Caco-2 (cell line): ENCODE measurements at regions not wholly inside any gene's neighbourhood (a gene's known extent, or its start where the extent isn't known, plus 50 kb on each side); places are given as distances from the start of the nearest gene placed in this dataset.

Experiments used
- BruUV-seq: library from RNA; stranded (reverse); fragments of 400-500 nt; replicated peaks from 2 replicates; lab custom pipeline; 2021; lab: Mats Ljungman, UMichigan
- CTCF ChIA-PET: fragments of 300-600 bp; sonication (Branson Sonifier 250); formaldehyde crosslinking; loops from one replicate; lab custom pipeline; 2022; ENCODE audit warnings: antibody characterized with exemption; lab: Charles Lee
- POLR2A ChIA-PET: fragments of 300-600 bp; sonication (Branson Sonifier 250); formaldehyde crosslinking; loops from one replicate; lab custom pipeline; 2022; ENCODE audit warnings: antibody characterized with exemption; lab: Charles Lee
- DNase-seq, 2 experiments: peaks; one replicate each; pipeline versions ENCODE4 v3.0.0 to v3.0.0-alpha.2; 2020 to 2022
- H3K27me3 ChIP-seq: replicated peaks from 2 replicates; pipeline ENCODE4 v1.6.0; 2011; ENCODE audit warnings: low read length; ENCODE audit not compliant: control insufficient read depth, insufficient read depth
- H3K36me3 ChIP-seq: 2 replicates; pipeline ENCODE4 v1.5.1; 2011; ENCODE audit warnings: low read length; ENCODE audit not compliant: control insufficient read depth, insufficient read depth
- H3K4me1 ChIP-seq: fragments of 250-450 bp; sonication (Bioruptor Pico); 2 replicates; pipeline ENCODE4 v1.5.1; 2020; ENCODE audit warnings: mild to moderate bottlenecking
- H3K4me3 ChIP-seq: 2 replicates; pipeline ENCODE4 v1.5.1; 2011; ENCODE audit warnings: low read depth, mild to moderate bottlenecking, control low read depth, low read length
- H3K9me3 ChIP-seq: fragments of 250-450 bp; sonication (Bioruptor Pico); 2 replicates; pipeline ENCODE4 v1.5.1; 2020; ENCODE audit warnings: mild to moderate bottlenecking, moderate library complexity
- H3K27ac Mint-ChIP-seq: one replicate; pipeline ENCODE4 v1.8.0; 2022; ENCODE audit warnings: mixed read lengths; ENCODE audit not compliant: unreplicated experiment
- H3K27me3 Mint-ChIP-seq: one replicate; pipeline ENCODE4 v1.8.0; 2022; ENCODE audit warnings: mixed read lengths; ENCODE audit not compliant: insufficient read depth, unreplicated experiment
- H3K36me3 Mint-ChIP-seq: one replicate; pipeline ENCODE4 v1.8.0; 2022; ENCODE audit warnings: mild to moderate bottlenecking, mixed read lengths; ENCODE audit not compliant: insufficient read depth, unreplicated experiment
- H3K4me1 Mint-ChIP-seq: one replicate; pipeline ENCODE4 v1.8.0; 2022; ENCODE audit warnings: low read depth, mixed read lengths; ENCODE audit not compliant: unreplicated experiment
- H3K4me3 Mint-ChIP-seq: one replicate; pipeline ENCODE4 v1.8.0; 2022; ENCODE audit warnings: mild to moderate bottlenecking, moderate library complexity, mixed read lengths; ENCODE audit not compliant: unreplicated experiment
- H3K9me3 Mint-ChIP-seq: one replicate; pipeline ENCODE4 v1.8.0; 2022; ENCODE audit warnings: mixed read lengths; ENCODE audit not compliant: unreplicated experiment
- intact Hi-C: fragments of 100-400 bp; cut with micrococcal nuclease; formaldehyde crosslinking; loops from one replicate; pipeline ENCODE4 v1.10.0; 2022; ENCODE audit not compliant: unreplicated experiment
- TF ChIP-seq, protein P1 (sequence below), 2 experiments: fragments of 200-600 bp in 1 of 2; IDR thresholded peaks; 1 replicate in 1 of 2; 2 replicates in 1 of 2; pipeline versions ENCODE4 v1.5.1 to v1.8.0; 2011 to 2022; ENCODE audit warnings: antibody characterized with exemption in 1 of 2, control low read depth in 1 of 2, inconsistent platforms in 1 of 2, low read depth in 1 of 2, low read length in 1 of 2, mild to moderate bottlenecking in 1 of 2, moderate library complexity in 1 of 2; ENCODE audit not compliant: insufficient read depth in 1 of 2, severe bottlenecking in 1 of 2, unreplicated experiment in 1 of 2

DNA sequence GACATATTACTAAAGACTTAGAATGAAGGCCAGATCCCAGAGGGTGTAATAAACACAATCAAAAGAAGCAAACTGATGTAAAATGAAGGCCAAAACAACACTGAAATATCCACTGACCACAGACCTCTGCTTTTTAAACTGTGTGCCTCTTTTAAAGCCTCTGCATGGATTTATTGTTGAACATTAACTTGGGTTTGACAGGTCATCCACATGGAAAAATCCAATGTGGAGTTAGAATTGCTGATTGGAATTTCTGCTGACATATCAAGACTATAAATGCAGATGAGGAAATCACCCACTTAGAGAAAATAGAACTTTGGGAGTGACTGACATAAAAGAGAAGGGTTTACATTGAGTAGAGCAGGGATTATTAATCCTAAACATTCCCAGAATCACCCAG, 853.9 kb upstream of the RAG2 start:
- Mint-ChIP-seq H3K9me3 (peaks cover 13% of the 10 kb centered on the region), H3K27me3 (no peaks in the 10 kb centered on the region), H3K27ac (no peak overlapping the region), H3K4me1 (no peaks in the 10 kb centered on the region), H3K36me3 (no peaks in the 10 kb centered on the region), H3K4me3 (no peak overlapping the region)
- POLR2A ChIA-PET: no interaction called here
- Histone ChIP-seq H3K9me3 (no peaks in the 10 kb centered on the region), H3K36me3 (no peaks in the 10 kb centered on the region), H3K4me1 (peaks cover 13% of the 10 kb centered on the region), H3K4me3 (no peak overlapping the region), H3K27me3 (no peaks in the 10 kb centered on the region)
- no peak for DNase-seq
- CTCF ChIA-PET: no interaction called here
- intact Hi-C loops: loop anchor here (2.0 kb wide), 1 partner anchor 53 kb away; no protein-coding TSS in a partner anchor
- TF ChIP-seq, protein P1, sequence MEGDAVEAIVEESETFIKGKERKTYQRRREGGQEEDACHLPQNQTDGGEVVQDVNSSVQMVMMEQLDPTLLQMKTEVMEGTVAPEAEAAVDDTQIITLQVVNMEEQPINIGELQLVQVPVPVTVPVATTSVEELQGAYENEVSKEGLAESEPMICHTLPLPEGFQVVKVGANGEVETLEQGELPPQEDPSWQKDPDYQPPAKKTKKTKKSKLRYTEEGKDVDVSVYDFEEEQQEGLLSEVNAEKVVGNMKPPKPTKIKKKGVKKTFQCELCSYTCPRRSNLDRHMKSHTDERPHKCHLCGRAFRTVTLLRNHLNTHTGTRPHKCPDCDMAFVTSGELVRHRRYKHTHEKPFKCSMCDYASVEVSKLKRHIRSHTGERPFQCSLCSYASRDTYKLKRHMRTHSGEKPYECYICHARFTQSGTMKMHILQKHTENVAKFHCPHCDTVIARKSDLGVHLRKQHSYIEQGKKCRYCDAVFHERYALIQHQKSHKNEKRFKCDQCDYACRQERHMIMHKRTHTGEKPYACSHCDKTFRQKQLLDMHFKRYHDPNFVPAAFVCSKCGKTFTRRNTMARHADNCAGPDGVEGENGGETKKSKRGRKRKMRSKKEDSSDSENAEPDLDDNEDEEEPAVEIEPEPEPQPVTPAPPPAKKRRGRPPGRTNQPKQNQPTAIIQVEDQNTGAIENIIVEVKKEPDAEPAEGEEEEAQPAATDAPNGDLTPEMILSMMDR (IDR thresholded peaks at IDR 0.05; ENCODE audit: insufficient read depth in 1 of 2, low read depth in 1 of 2, low read length in 1 of 2, severe bottlenecking in 1 of 2, unreplicated experiment in 1 of 2): no peak
- no TSS peak for BruUV-seq

GRCh38 chr11:37450613-37451012, 852.6 kb upstream of the RAG2 start:
- Mint-ChIP-seq H3K4me3 (no peak overlapping the region), H3K27ac (no peak overlapping the region), H3K36me3 (no peaks in the 10 kb centered on the region), H3K27me3 (no peaks in the 10 kb centered on the region), H3K9me3 (peaks cover 13% of the 10 kb centered on the region), H3K4me1 (no peaks in the 10 kb centered on the region)
- no peaks in the 10 kb centered on the region for H3K9me3 ChIP-seq
- DNase-seq: no peak
- H3K4me1 ChIP-seq: peaks cover 13% of the 10 kb centered on the region
- H3K36me3 ChIP-seq: no peaks in the 10 kb centered on the region
- no peak overlapping the region for H3K4me3 ChIP-seq
- intact Hi-C loops: no loop called here
- POLR2A ChIA-PET: no interaction called here
- TF ChIP-seq, protein P1 (IDR thresholded peaks at IDR 0.05; ENCODE audit: insufficient read depth in 1 of 2, low read depth in 1 of 2, low read length in 1 of 2, severe bottlenecking in 1 of 2, unreplicated experiment in 1 of 2): no peak
- no TSS peak for BruUV-seq
- CTCF ChIA-PET: no interaction called here
- H3K27me3 ChIP-seq: no peaks in the 10 kb centered on the region

GRCh38 chr11:37449146-37449545, 851.1 kb upstream of the RAG2 start:
- peaks cover 13% of the 10 kb centered on the region for H3K4me1 ChIP-seq
- Mint-ChIP-seq H3K27me3 (no peaks in the 10 kb centered on the region), H3K4me3 (no peak overlapping the region), H3K9me3 (peaks cover 6% of the 10 kb centered on the region), H3K27ac (no peak overlapping the region), H3K36me3 (no peaks in the 10 kb centered on the region), H3K4me1 (no peaks in the 10 kb centered on the region)
- H3K36me3 ChIP-seq: no peaks in the 10 kb centered on the region
- no peak overlapping the region for H3K4me3 ChIP-seq
- ChIA-PET POLR2A (no interaction called here), CTCF (no interaction called here)
- TF ChIP-seq, protein P1 (IDR thresholded peaks at IDR 0.05; ENCODE audit: insufficient read depth in 1 of 2, low read depth in 1 of 2, low read length in 1 of 2, severe bottlenecking in 1 of 2, unreplicated experiment in 1 of 2): peak in 1 of 2 experiments; percentile 50
- no peaks in the 10 kb centered on the region for H3K9me3 ChIP-seq
- BruUV-seq: no TSS peak
- intact Hi-C loops: loop anchor here (1.0 kb wide), 1 partner anchor 1342 kb away; no protein-coding TSS in a partner anchor
- H3K27me3 ChIP-seq: no peaks in the 10 kb centered on the region
- DNase-seq: peak in 1 of 2 experiments; percentile 47
